Osteoblast (primary cell): ENCODE measurements at regions not wholly inside any gene's neighbourhood (a gene's known extent, or its start where the extent isn't known, plus 50 kb on each side); places are given as distances from the start of the nearest gene placed in this dataset.

Experiments
- DNase-seq: peaks from one replicate; pipeline ENCODE4 v3.0.0; 2011; ENCODE audit warnings: low spot score, mixed read lengths; ENCODE audit not compliant: insufficient read length; ENCODE audit errors: missing footprints
- H2AFZ ChIP-seq: 2 replicates; pipeline ENCODE4 v1.6.0; 2011; ENCODE audit warnings: mild to moderate bottlenecking, low read length
- H3K27ac ChIP-seq: 2 replicates; pipeline ENCODE4 v1.5.1; 2011; ENCODE audit warnings: mild to moderate bottlenecking, low read depth, low read length, moderate library complexity
- H3K27me3 ChIP-seq: 2 replicates; pipeline ENCODE4 v1.6.0; 2012; ENCODE audit warnings: mild to moderate bottlenecking, control low read depth, inconsistent platforms, low read length, moderate library complexity; ENCODE audit not compliant: insufficient read depth
- H3K36me3 ChIP-seq: 2 replicates; pipeline ENCODE4 v1.5.1; 2011; ENCODE audit warnings: mild to moderate bottlenecking, low read length, control low read depth, moderate library complexity; ENCODE audit not compliant: insufficient read depth
- H3K4me1 ChIP-seq: 2 replicates; pipeline ENCODE4 v1.5.1; 2011; ENCODE audit warnings: mild to moderate bottlenecking, low read length, control low read depth, moderate library complexity; ENCODE audit not compliant: insufficient read depth
- H3K4me2 ChIP-seq: 2 replicates; pipeline ENCODE4 v1.6.0; 2011; ENCODE audit warnings: mild to moderate bottlenecking, low read length; ENCODE audit not compliant: insufficient read depth
- H3K4me3 ChIP-seq: fragments of 200-600 bp; sonication (generic); 3 replicates; pipeline ENCODE4 v1.5.1; 2012; ENCODE audit warnings: mild to moderate bottlenecking, low read length, inconsistent platforms; ENCODE audit not compliant: insufficient read depth
- H3K79me2 ChIP-seq: 2 replicates; pipeline ENCODE4 v1.6.0; 2012; ENCODE audit warnings: mild to moderate bottlenecking, low read length, control low read depth, inconsistent platforms; ENCODE audit not compliant: insufficient read depth
- H3K9me3 ChIP-seq: 2 replicates; pipeline ENCODE4 v1.5.1; 2011; ENCODE audit warnings: low read depth, low read length, control low read depth
- H4K20me1 ChIP-seq: 2 replicates; pipeline ENCODE4 v1.6.0; 2012; ENCODE audit warnings: mild to moderate bottlenecking, low read length, control low read depth; ENCODE audit not compliant: insufficient read depth
- TF ChIP-seq, protein P1 (sequence below): IDR thresholded peaks from 2 replicates; pipeline ENCODE4 v1.5.1; 2011; ENCODE audit warnings: mild to moderate bottlenecking, low read depth, low read length, moderate library complexity; ENCODE audit errors: extremely low read depth

GRCh38 chr6:159404296-159404695, 235.1 kb downstream of the FNDC1 start:
- no peak overlapping the region for H3K4me2 ChIP-seq
- TF ChIP-seq, protein P1, sequence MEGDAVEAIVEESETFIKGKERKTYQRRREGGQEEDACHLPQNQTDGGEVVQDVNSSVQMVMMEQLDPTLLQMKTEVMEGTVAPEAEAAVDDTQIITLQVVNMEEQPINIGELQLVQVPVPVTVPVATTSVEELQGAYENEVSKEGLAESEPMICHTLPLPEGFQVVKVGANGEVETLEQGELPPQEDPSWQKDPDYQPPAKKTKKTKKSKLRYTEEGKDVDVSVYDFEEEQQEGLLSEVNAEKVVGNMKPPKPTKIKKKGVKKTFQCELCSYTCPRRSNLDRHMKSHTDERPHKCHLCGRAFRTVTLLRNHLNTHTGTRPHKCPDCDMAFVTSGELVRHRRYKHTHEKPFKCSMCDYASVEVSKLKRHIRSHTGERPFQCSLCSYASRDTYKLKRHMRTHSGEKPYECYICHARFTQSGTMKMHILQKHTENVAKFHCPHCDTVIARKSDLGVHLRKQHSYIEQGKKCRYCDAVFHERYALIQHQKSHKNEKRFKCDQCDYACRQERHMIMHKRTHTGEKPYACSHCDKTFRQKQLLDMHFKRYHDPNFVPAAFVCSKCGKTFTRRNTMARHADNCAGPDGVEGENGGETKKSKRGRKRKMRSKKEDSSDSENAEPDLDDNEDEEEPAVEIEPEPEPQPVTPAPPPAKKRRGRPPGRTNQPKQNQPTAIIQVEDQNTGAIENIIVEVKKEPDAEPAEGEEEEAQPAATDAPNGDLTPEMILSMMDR: no peak
- no peaks in the 10 kb centered on the region for H3K9me3 ChIP-seq
- no peaks in the 10 kb centered on the region for H4K20me1 ChIP-seq
- no peaks in the 10 kb centered on the region for H3K27me3 ChIP-seq
- H3K4me3 ChIP-seq: no peak overlapping the region
- no peaks in the 10 kb centered on the region for H3K79me2 ChIP-seq
- DNase-seq: peak; percentile 83
- no peak overlapping the region for H3K27ac ChIP-seq
- no peaks in the 10 kb centered on the region for H3K36me3 ChIP-seq
- H3K4me1 ChIP-seq: no peaks in the 10 kb centered on the region
- H2AFZ ChIP-seq: no peak overlapping the region

- H3K4me3 ChIP-seq: no peak overlapping the region
- H3K4me1 ChIP-seq: no peaks in the 10 kb centered on the region
- no peak for DNase-seq
- no peaks in the 10 kb centered on the region for H3K9me3 ChIP-seq
- no peaks in the 10 kb centered on the region for H3K27me3 ChIP-seq
- H3K4me2 ChIP-seq: no peak overlapping the region
- H3K27ac ChIP-seq: no peak overlapping the region
- H2AFZ ChIP-seq: no peak overlapping the region
- TF ChIP-seq, protein P1: no peak
- no peaks in the 10 kb centered on the region for H3K79me2 ChIP-seq
- H4K20me1 ChIP-seq: no peaks in the 10 kb centered on the region
- H3K36me3 ChIP-seq: no peaks in the 10 kb centered on the region
These were observed 231.6 kb downstream of the FNDC1 start for GRCh38 chr6:159400826-159401225.

DNA sequence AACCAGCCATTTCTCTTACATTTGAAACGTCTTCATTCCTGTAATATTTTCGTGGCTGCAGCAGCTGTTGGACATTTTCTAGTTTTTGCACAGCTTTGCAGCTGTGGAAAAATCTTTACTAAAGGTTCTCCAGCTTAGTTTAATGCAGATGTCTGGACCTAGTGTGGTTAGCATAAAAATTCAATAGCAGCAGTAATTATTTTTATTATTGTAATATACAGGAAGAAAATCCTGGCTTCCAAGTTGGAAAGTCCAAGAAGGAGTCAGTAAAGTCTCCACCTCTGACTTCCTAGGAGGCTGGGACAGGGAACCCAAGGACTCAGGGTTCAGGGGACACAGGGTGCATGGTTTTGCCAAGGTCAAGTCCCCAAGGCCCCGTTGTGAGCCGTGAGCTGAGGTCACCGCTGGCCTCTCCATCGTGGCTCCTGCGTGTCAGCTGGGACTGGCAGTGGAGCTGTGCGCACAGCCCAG, 230.6 kb downstream of the FNDC1 start:
- no peak for DNase-seq
- no peaks in the 10 kb centered on the region for H3K79me2 ChIP-seq
- no peaks in the 10 kb centered on the region for H3K36me3 ChIP-seq
- no peak overlapping the region for H3K27ac ChIP-seq
- no peak overlapping the region for H2AFZ ChIP-seq
- no peak overlapping the region for H3K4me2 ChIP-seq
- TF ChIP-seq, protein P1: no peak
- no peaks in the 10 kb centered on the region for H3K9me3 ChIP-seq
- H4K20me1 ChIP-seq: no peaks in the 10 kb centered on the region
- H3K4me1 ChIP-seq: no peaks in the 10 kb centered on the region
- H3K4me3 ChIP-seq: no peak overlapping the region
- no peaks in the 10 kb centered on the region for H3K27me3 ChIP-seq

DNA sequence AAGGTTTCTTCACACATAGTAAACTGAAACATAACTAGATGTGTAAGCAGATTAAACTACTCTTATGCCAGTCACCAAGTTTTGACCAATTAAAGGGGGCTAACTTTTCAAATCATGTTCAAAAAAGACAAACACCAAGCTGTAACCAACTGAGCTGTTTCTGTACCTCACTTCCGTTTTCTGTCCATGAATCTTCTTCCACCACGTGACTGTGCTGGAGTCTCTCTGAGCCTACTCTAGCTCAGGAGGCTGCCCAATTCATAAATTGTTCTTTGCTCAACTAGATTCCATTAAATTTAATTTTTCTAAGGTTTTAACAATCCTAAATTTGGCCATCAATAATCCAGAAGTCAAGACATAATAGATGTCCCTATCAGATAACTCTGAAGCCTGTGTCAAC, 229.4 kb downstream of the FNDC1 start:
- no peak overlapping the region for H2AFZ ChIP-seq
- no peaks in the 10 kb centered on the region for H3K79me2 ChIP-seq
- H4K20me1 ChIP-seq: no peaks in the 10 kb centered on the region
- H3K4me2 ChIP-seq: no peak overlapping the region
- no peak overlapping the region for H3K27ac ChIP-seq
- no peaks in the 10 kb centered on the region for H3K4me1 ChIP-seq
- H3K27me3 ChIP-seq: no peaks in the 10 kb centered on the region
- no peak for DNase-seq
- H3K4me3 ChIP-seq: no peak overlapping the region
- H3K9me3 ChIP-seq: no peaks in the 10 kb centered on the region
- TF ChIP-seq, protein P1: no peak
- H3K36me3 ChIP-seq: no peaks in the 10 kb centered on the region
